GM23338 (cell line): ENCODE measurements at regions not wholly inside any gene's neighbourhood (a gene's known extent, or its start where the extent isn't known, plus 50 kb on each side); places are given as distances from the start of the nearest gene placed in this dataset.

Source experiments
- ATAC-seq: fragments of 200-7000 bp; cut with Tn5 transposase; 3 replicates; pipeline ENCODE4 v1.9.1; 2020
- DNase-seq: peaks from one replicate; pipeline ENCODE4 v3.0.0-alpha.2; 2015; ENCODE audit warnings: low spot score
- H2AFZ ChIP-seq: fragments of 200-600 bp; sonication (generic); 2 replicates; pipeline ENCODE4 v1.8.0; 2016; ENCODE audit warnings: antibody characterized with exemption, mild to moderate bottlenecking, moderate library complexity
- H3F3A ChIP-seq: fragments of 200-600 bp; sonication (generic); replicated peaks from 2 replicates; pipeline ENCODE4 v1.8.0; 2017; ENCODE audit warnings: antibody characterized with exemption, mixed run types, low read depth
- H3K27ac ChIP-seq: fragments of 200-600 bp; sonication (generic); 2 replicates; pipeline ENCODE4 v1.6.1; 2016; ENCODE audit warnings: low read depth
- H3K27me3 ChIP-seq: fragments of 200-600 bp; sonication (generic); 2 replicates; pipeline ENCODE4 v1.8.0; 2016; ENCODE audit warnings: mild to moderate bottlenecking, mixed run types, moderate library complexity; ENCODE audit not compliant: insufficient read depth
- H3K36me3 ChIP-seq: fragments of 200-600 bp; sonication (generic); 2 replicates; pipeline ENCODE4 v1.8.0; 2016; ENCODE audit warnings: mild to moderate bottlenecking; ENCODE audit not compliant: insufficient read depth
- H3K4me1 ChIP-seq: fragments of 200-600 bp; sonication (generic); 2 replicates; pipeline ENCODE4 v1.8.0; 2016; ENCODE audit warnings: mild to moderate bottlenecking, moderate library complexity; ENCODE audit not compliant: insufficient read depth
- H3K4me2 ChIP-seq: fragments of 200-600 bp; sonication (generic); 2 replicates; pipeline ENCODE4 v1.7.1; 2017; ENCODE audit warnings: mixed run types
- H3K4me3 ChIP-seq: fragments of 200-600 bp; sonication (generic); 2 replicates; pipeline ENCODE4 v1.6.1; 2016; ENCODE audit warnings: mixed run types
- H3K79me2 ChIP-seq: fragments of 200-600 bp; sonication (generic); replicated peaks from 2 replicates; pipeline ENCODE4 v1.8.0; 2017; ENCODE audit warnings: mild to moderate bottlenecking; ENCODE audit not compliant: insufficient read depth
- H3K9me2 ChIP-seq: fragments of 200-600 bp; sonication (generic); 2 replicates; pipeline ENCODE4 v1.8.0; 2017; ENCODE audit not compliant: insufficient read depth
- H4K20me1 ChIP-seq: fragments of 200-600 bp; sonication (generic); replicated peaks from 2 replicates; pipeline ENCODE4 v1.8.0; 2017; ENCODE audit warnings: mild to moderate bottlenecking; ENCODE audit not compliant: insufficient read depth
- H3K27ac Mint-ChIP-seq: 2 replicates; pipeline ENCODE4 v1.8.0; 2020; ENCODE audit warnings: inconsistent platforms, mild to moderate bottlenecking, moderate library complexity, mixed read lengths
- H3K27me3 Mint-ChIP-seq: 3 replicates; pipeline ENCODE4 v1.8.0; 2022; ENCODE audit warnings: low read depth, mild to moderate bottlenecking, moderate library complexity, mixed read lengths, inconsistent platforms; ENCODE audit not compliant: insufficient read depth, poor library complexity
- H3K36me3 Mint-ChIP-seq: 3 replicates; pipeline ENCODE4 v1.8.0; 2021; ENCODE audit warnings: low read depth, mild to moderate bottlenecking, inconsistent platforms, moderate library complexity, mixed read lengths
- H3K4me1 Mint-ChIP-seq: 3 replicates; pipeline ENCODE4 v1.8.0; 2020; ENCODE audit warnings: mild to moderate bottlenecking, inconsistent platforms, mixed read lengths
- H3K4me3 Mint-ChIP-seq: 3 replicates; pipeline ENCODE4 v1.8.0; 2021; ENCODE audit warnings: moderate library complexity, mild to moderate bottlenecking, inconsistent platforms, mixed read lengths
- H3K9me3 Mint-ChIP-seq: 3 replicates; pipeline ENCODE4 v1.8.0; 2020; ENCODE audit warnings: moderate library complexity, mild to moderate bottlenecking, inconsistent platforms, mixed read lengths
- CTCF ChIP-seq, 2 experiments: fragments of 200-600 bp in 1 of 2; sonication (generic) in 1 of 2; conservative IDR thresholded peaks; 2 replicates each; pipeline versions ENCODE4 v1.5.1 to v1.6.1; 2016 to 2017; ENCODE audit warnings: antibody characterized with exemption in 2 of 2, low read depth in 2 of 2, mild to moderate bottlenecking in 2 of 2, moderate library complexity in 1 of 2
- ETS1 ChIP-seq: IDR thresholded peaks from 2 replicates; pipeline ENCODE4 v1.6.1; 2016; ENCODE audit warnings: antibody characterized with exemption
- EZH2phosphoT487 ChIP-seq: fragments of 200-600 bp; sonication (generic); IDR thresholded peaks from one replicate; pipeline ENCODE4 v1.8.1; 2018; ENCODE audit warnings: antibody characterized with exemption; ENCODE audit not compliant: unreplicated experiment
- JUNB ChIP-seq: IDR thresholded peaks from one replicate; pipeline ENCODE4 v1.6.1; 2016; ENCODE audit warnings: antibody characterized with exemption; ENCODE audit not compliant: unreplicated experiment
- POLR2AphosphoS5 ChIP-seq: IDR thresholded peaks from 2 replicates; pipeline ENCODE4 v1.6.1; 2016; ENCODE audit warnings: antibody characterized with exemption, low read depth
- STAT1 ChIP-seq: IDR thresholded peaks from one replicate; pipeline ENCODE4 v1.6.1; 2016; ENCODE audit warnings: antibody characterized with exemption; ENCODE audit not compliant: unreplicated experiment
- ZNF462 ChIP-seq: fragments of 250-450 bp; sonication (Bioruptor Pico); IDR thresholded peaks from 2 replicates; pipeline ENCODE4 v1.5.0; 2020; ENCODE audit warnings: mild to moderate bottlenecking, moderate library complexity

GRCh38 chr1:29482064-29482463, 245.7 kb downstream of the PTPRU start (continued):
- no peak for TF ChIP-seq ZNF462 (CRISPR knock-in tag)

GRCh38 chr1:29481031-29481430, 244.7 kb downstream of the PTPRU start:
- H3F3A ChIP-seq: no peaks in the 10 kb centered on the region
- no peak overlapping the region for H3K27ac ChIP-seq
- H4K20me1 ChIP-seq: no peaks in the 10 kb centered on the region
- no peaks in the 10 kb centered on the region for H3K79me2 ChIP-seq
- H3K9me2 ChIP-seq: no peaks in the 10 kb centered on the region
- H2AFZ ChIP-seq: no peak overlapping the region
- Mint-ChIP-seq H3K27ac (no peak overlapping the region), H3K27me3 (peaks cover 6% of the 10 kb centered on the region), H3K9me3 (no peaks in the 10 kb centered on the region), H3K4me1 (peaks cover 12% of the 10 kb centered on the region), H3K4me3 (no peak overlapping the region), H3K36me3 (no peaks in the 10 kb centered on the region)
- H3K4me3 ChIP-seq: no peak overlapping the region
- ATAC-seq: no peak
- H3K4me2 ChIP-seq: no peak overlapping the region
- H3K27me3 ChIP-seq: 0 out of 2 replicates have a peak, but pooled peaks cover 4% of the 10 kb centered on the region
- no peaks in the 10 kb centered on the region for H3K36me3 ChIP-seq
- peaks cover 10% of the 10 kb centered on the region for H3K4me1 ChIP-seq
- DNase-seq: no peak
- TF ChIP-seq CTCF (conservative IDR thresholded peaks at IDR 0.05; ENCODE audit: low read depth in 2 of 2): no peak
- no peak for TF ChIP-seq ETS1
- TF ChIP-seq POLR2AphosphoS5: no peak
- TF ChIP-seq EZH2phosphoT487: no peak
- no peak for TF ChIP-seq STAT1
- TF ChIP-seq JUNB: no peak
- no peak for TF ChIP-seq ZNF462 (CRISPR knock-in tag)
